K562 (cell line): ENCODE measurements at regions not wholly inside any gene's neighbourhood (a gene's known extent, or its start where the extent isn't known, plus 50 kb on each side); places are given as distances from the start of the nearest gene placed in this dataset.

Experiments
- ATAC-seq: fragments of 200-7000 bp; cut with Tn5 transposase; 3 replicates; pipeline ENCODE4 v1.9.1; 2020; ENCODE audit warnings: moderate library complexity
- BruUV-seq: library from RNA; stranded (reverse); fragments of 400-500 nt; replicated peaks from 2 replicates; lab custom pipeline; 2021; lab: Mats Ljungman, UMichigan
- CTCF ChIA-PET: fragments of 300-600 bp; formaldehyde crosslinking; extraction: SDS; loops from one replicate; lab custom pipeline; 2021; ENCODE audit warnings: low intra/inter-chr PET ratio; lab: Yijun Ruan, JAX
- POLR2A ChIA-PET: fragments of 300-600, 350-650 bp; sonication (Branson Sonifier 250); formaldehyde crosslinking; extraction: SDS; loops from one replicate; lab custom pipeline; 2021; ENCODE audit warnings: antibody characterized with exemption, inconsistent platforms; lab: Yijun Ruan, JAX
- DNase-seq, 4 experiments: peaks; one replicate each; pipeline versions ENCODE4 v3.0.0 to v3.0.0-alpha.2; 2011 to 2018; ENCODE audit warnings: low spot score in 3 of 4, mixed read lengths in 3 of 4; ENCODE audit errors: extremely low read depth in 1 of 4
- FAIRE-seq: peaks from 2 replicates; lab custom pipeline; 2011; peaks lifted over from hg19 to GRCh38; lab: Jason Lieb, UNC
- H2AFZ ChIP-seq: 2 replicates; pipeline ENCODE4 v1.6.0; 2011; ENCODE audit warnings: low read depth, low read length, control low read depth, inconsistent platforms
- H3K27ac ChIP-seq: fragments of 200-600 bp; 3 replicates; pipeline ENCODE4 v1.8.0; 2011; ENCODE audit warnings: low read depth, mild to moderate bottlenecking, control low read depth, inconsistent platforms, low read length, moderate library complexity, mixed read lengths; ENCODE audit errors: extremely low read depth
- H3K27me3 ChIP-seq, 2 experiments: fragments of 300-600 bp in 1 of 2; 2 replicates in 1 of 2; 3 replicates in 1 of 2; pipeline versions ENCODE4 v1.6.0 to v1.8.0; 2011; ENCODE audit warnings: inconsistent platforms in 2 of 2, low read length in 2 of 2, mild to moderate bottlenecking in 1 of 2, mixed read lengths in 1 of 2, moderate library complexity in 1 of 2; ENCODE audit not compliant: control insufficient read depth in 2 of 2, insufficient read depth in 2 of 2
- H3K36me3 ChIP-seq: fragments of 300-600 bp; 3 replicates; pipeline ENCODE4 v1.8.0; 2011; ENCODE audit warnings: mild to moderate bottlenecking, low read length, inconsistent platforms; ENCODE audit not compliant: control insufficient read depth, insufficient read depth
- H3K4me1 ChIP-seq, 2 experiments: fragments of 200-600 bp in 1 of 2; replicated peaks in 1 of 2; 2 replicates in 1 of 2; 3 replicates in 1 of 2; pipeline versions ENCODE4 v1.5.1 to v1.8.0; 2011; ENCODE audit warnings: inconsistent platforms in 2 of 2, low read length in 2 of 2, mild to moderate bottlenecking in 1 of 2, mixed read lengths in 1 of 2, moderate library complexity in 1 of 2; ENCODE audit not compliant: control insufficient read depth in 2 of 2, insufficient read depth in 2 of 2
- H3K4me2 ChIP-seq: 2 replicates; pipeline ENCODE4 v1.6.1; 2011; ENCODE audit warnings: low read length, control low read depth, inconsistent platforms, mixed read lengths; ENCODE audit not compliant: insufficient read depth
- H3K4me3 ChIP-seq: fragments of 200-600 bp; sonication (generic), shearing (Covaris generic); 2 replicates; pipeline ENCODE4 v1.5.1; 2016; ENCODE audit warnings: control low read depth, inconsistent platforms
- H3K79me2 ChIP-seq: fragments of 200-600 bp; 3 replicates; pipeline ENCODE4 v1.8.0; 2011; ENCODE audit warnings: low read length, inconsistent platforms; ENCODE audit not compliant: control insufficient read depth, insufficient read depth
- H3K9ac ChIP-seq, 2 experiments: 2 replicates each; pipeline versions ENCODE4 v1.6.0 to v1.6.1; 2011; ENCODE audit warnings: low read depth in 2 of 2, low read length in 2 of 2, control low read depth in 1 of 2, inconsistent platforms in 1 of 2, mild to moderate bottlenecking in 1 of 2, mixed read lengths in 1 of 2; ENCODE audit not compliant: insufficient read depth in 1 of 2
- H3K9me1 ChIP-seq: one replicate; pipeline ENCODE4 v1.6.0; 2011; ENCODE audit warnings: inconsistent platforms, mild to moderate bottlenecking, low read length, moderate library complexity; ENCODE audit not compliant: control insufficient read depth, insufficient read depth
- H3K9me3 ChIP-seq: replicated peaks from 2 replicates; pipeline ENCODE4 v1.5.1; 2011; ENCODE audit warnings: low read depth, low read length, inconsistent platforms; ENCODE audit not compliant: control insufficient read depth, insufficient read depth
- H4K20me1 ChIP-seq: replicated peaks from 2 replicates; pipeline ENCODE4 v1.6.1; 2011; ENCODE audit warnings: low read length, inconsistent platforms, mixed read lengths; ENCODE audit not compliant: control insufficient read depth, insufficient read depth
- CBX2 ChIP-seq: fragments of 200-600 bp; sonication (generic); IDR thresholded peaks from one replicate; pipeline ENCODE4 v1.6.1; 2012; ENCODE audit warnings: mild to moderate bottlenecking, low read length, inconsistent platforms; ENCODE audit not compliant: insufficient read depth, poor library complexity, severe bottlenecking
- CHCHD3 ChIP-seq: fragments of 250-450 bp; sonication (Bioruptor Pico); IDR thresholded peaks from 2 replicates; pipeline ENCODE4 v2.1.2; 2022; ENCODE audit warnings: mild to moderate bottlenecking
- FOXO4 ChIP-seq: fragments of 450-650 bp; formaldehyde crosslinking; IDR thresholded peaks from 2 replicates; pipeline ENCODE4 v1.4.0; 2020; ENCODE audit warnings: mild to moderate bottlenecking, moderate library complexity
- HINFP ChIP-seq: fragments of 450-650 bp; conservative IDR thresholded peaks from 2 replicates; pipeline ENCODE4 v1.6.1; 2016; ENCODE audit warnings: missing genetic modification characterization, low read depth, mild to moderate bottlenecking, control low read depth, missing compliant biosample characterization
- L3MBTL2 ChIP-seq: fragments of 450-650 bp; IDR thresholded peaks from 2 replicates; pipeline ENCODE4 v1.6.1; 2016; ENCODE audit warnings: mild to moderate bottlenecking, moderate library complexity
- MBD2 ChIP-seq: sonication (generic); IDR thresholded peaks from 2 replicates; pipeline ENCODE4 v1.6.1; 2016; ENCODE audit warnings: low read depth, borderline replicate concordance
- NCOA6 ChIP-seq: fragments of 450-650 bp; IDR thresholded peaks from 2 replicates; pipeline ENCODE4 v1.6.1; 2017; ENCODE audit warnings: mild to moderate bottlenecking
- POLR3A ChIP-seq: IDR thresholded peaks from 2 replicates; pipeline ENCODE4 v1.6.1; 2011; ENCODE audit warnings: borderline replicate concordance, mild to moderate bottlenecking, moderate library complexity; ENCODE audit not compliant: insufficient read length, insufficient read depth; ENCODE audit errors: extremely low read depth
- ZC3H8 ChIP-seq: fragments of 450-650 bp; IDR thresholded peaks from 2 replicates; pipeline ENCODE4 v1.6.1; 2017
- ZNF143 ChIP-seq: sonication (generic); formaldehyde crosslinking; IDR thresholded peaks from 2 replicates; pipeline ENCODE4 v1.9.0; 2022; ENCODE audit warnings: mild to moderate bottlenecking, missing genetic modification reagents
- WGBS: fragments of 100-300 bp; shearing (Covaris generic); methylation state at CpG from one replicate; pipeline ENCODE4 v1.1.6; 2016; ENCODE audit warnings: low coverage, mixed read lengths; ENCODE audit not compliant: insufficient coverage; ENCODE audit errors: missing lambda C conversion rate; 5-methylcytosine and 5-hydroxymethylcytosine counted together
- in situ Hi-C: fragments of 300-500 bp; cut with MboI; formaldehyde crosslinking; loops from 4 replicates; pipeline ENCODE4 v1.15.0; 2018; ENCODE audit warnings: inconsistent platforms, mixed read lengths
- intact Hi-C: fragments of 100-400 bp; cut with micrococcal nuclease; formaldehyde crosslinking; loops from 2 replicates; pipeline ENCODE4 v1.14.2; 2022
- TF ChIP-seq, protein P1 (sequence below): fragments of 250-450 bp; sonication (Bioruptor Pico); IDR thresholded peaks from 2 replicates; pipeline ENCODE4 v1.8.0; 2022; ENCODE audit warnings: moderate library complexity, mild to moderate bottlenecking, inconsistent platforms

- Histone ChIP-seq H3K9me1 (no peaks in the 10 kb centered on the region), H3K9ac (no peak overlapping the region), H3K4me2 (no peak overlapping the region), H3K79me2 (no peaks in the 10 kb centered on the region), H3K36me3 (no peaks in the 10 kb centered on the region), H3K4me1 (no peaks in the 10 kb centered on the region), H3K4me3 (no peak overlapping the region), H4K20me1 (no peaks in the 10 kb centered on the region), H3K9me3 (no peaks in the 10 kb centered on the region), H3K27ac (no peak overlapping the region), H3K27me3 (no peaks in the 10 kb centered on the region), H2AFZ (no peak overlapping the region)
- CTCF ChIA-PET: no interaction called here
- in situ Hi-C loops: no loop called here
- POLR2A ChIA-PET: no interaction called here
- no TSS peak for BruUV-seq
- WGBS: 3% methylated on average over 3 of the region's 3 CpGs
- DNase-seq: no peak
- no peak for ATAC-seq
- intact Hi-C loops: no loop called here
- TF ChIP-seq HINFP (tag) (no peak), ZNF143 (CRISPR knock-in tag) (no peak), CBX2 (no peak), NCOA6 (no peak), MBD2 (no peak), L3MBTL2 (no peak), CHCHD3 (CRISPR knock-in tag) (no peak), ZC3H8 (no peak), POLR3A (no peak), FOXO4 (CRISPR knock-in tag) (no peak)
- TF ChIP-seq, protein P1, sequence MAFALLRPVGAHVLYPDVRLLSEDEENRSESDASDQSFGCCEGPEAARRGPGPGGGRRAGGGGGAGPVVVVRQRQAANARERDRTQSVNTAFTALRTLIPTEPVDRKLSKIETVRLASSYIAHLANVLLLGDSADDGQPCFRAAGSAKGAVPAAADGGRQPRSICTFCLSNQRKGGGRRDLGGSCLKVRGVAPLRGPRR (CRISPR knock-in tag): no peak
- no peak for FAIRE-seq
These were observed 786.3 kb downstream of the SORCS1 start for GRCh38 chr10:106378251-106378650.
